ENCODE measurements at regions not wholly inside any gene's neighbourhood (a gene's known extent, or its start where the extent isn't known, plus 50 kb on each side); places are given as distances from the start of the nearest gene placed in this dataset.
A peak's percentile ranks its signal among the peaks of the same experiment; 100 is the strongest.
"Not testable (repeated sequence)": the region's sequence is repeated elsewhere in the genome, so short reads cannot be mapped to it uniquely, and the experiment has no call there.

DNA sequence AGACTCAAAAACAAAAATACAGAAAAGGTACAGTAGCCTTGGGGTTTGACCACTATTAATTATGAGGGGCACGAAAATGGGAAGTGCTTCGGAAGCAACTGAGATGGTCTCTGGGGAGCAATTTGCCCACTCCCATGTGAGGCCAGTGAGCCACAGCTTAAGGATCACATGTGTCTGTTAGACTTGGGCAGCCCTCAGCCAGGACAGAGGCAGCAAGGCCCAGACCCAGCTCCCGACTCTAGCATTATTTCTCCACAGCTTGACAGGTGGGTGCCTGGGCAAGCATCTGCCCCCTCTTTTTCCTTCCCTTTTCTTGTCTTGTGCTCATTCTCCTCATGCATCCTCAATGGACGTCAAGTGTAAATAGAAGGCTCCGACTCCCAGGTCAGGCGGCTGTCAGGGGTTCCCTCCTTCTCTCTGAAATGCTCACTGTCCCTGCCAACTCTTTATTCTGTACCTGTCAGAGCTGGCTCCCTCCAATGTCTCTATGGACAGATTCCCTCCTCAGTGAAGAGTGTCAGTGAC is 137.0 kb upstream of the RCN1 start:
- Mint-ChIP-seq H3K27ac (no peak overlapping the region), H3K4me1 (peaks cover 7% of the 10 kb centered on the region), H3K36me3 (no peaks in the 10 kb centered on the region), H3K4me3 (no peak overlapping the region), H3K9me3 (no peaks in the 10 kb centered on the region)
- ATAC-seq, result no peak
- DNase-seq (ENCODE audit: low spot score in 2 of 2), result no peak

DNA sequence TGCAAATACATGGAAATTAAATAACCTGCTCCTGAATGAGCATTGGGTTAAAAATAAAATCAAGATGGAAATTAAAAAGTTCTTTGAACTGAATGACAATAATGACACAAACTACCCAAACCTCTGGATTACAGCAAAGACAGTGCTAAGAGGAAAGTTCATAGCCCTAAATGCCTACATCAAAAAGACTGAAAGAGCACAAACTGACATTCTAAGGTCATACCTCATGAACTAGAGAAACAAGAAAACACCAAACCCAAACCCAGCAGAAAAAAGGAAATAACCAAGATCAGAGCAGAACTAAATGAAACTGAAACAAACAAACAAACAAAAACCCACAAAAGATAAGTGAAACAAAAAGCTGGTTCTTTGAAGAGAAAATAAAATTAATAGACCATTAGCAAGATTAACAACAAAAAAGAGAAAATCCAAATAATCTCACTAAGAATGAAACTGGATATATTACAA is 138.6 kb upstream of the PAX6 start:
- peak overlapping the region; percentile 5 for H3K27ac Mint-ChIP-seq
- DNase-seq (ENCODE audit: low spot score in 2 of 2); H3K9me3 Mint-ChIP-seq; H3K4me3 Mint-ChIP-seq; ATAC-seq; H3K36me3 Mint-ChIP-seq; H3K4me1 Mint-ChIP-seq: not testable (repeated sequence)

DNA sequence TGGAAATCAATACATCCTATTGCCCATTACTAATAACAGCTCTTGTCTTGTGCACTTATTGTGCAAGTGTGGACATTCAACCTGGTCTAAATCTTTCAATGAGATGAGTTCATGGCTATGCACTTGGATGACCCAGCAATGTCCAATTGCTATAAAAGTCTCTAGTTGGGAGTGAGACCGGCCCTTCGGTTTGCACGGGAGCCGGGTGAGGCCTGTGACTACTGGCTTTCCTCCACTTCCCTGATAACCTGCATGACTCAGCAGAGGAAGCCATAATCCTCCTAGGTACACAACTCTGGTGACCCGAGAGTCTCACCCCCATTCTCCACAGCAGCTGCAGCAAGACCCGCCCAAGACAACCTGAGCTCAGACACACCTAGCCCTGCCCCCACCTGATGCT is 135.9 kb upstream of the PAX6 start:
- no peak overlapping the region for H3K4me3 Mint-ChIP-seq
- ATAC-seq, result no peak
- H3K36me3 Mint-ChIP-seq, result no peaks in the 10 kb centered on the region
- DNase-seq (ENCODE audit: low spot score in 2 of 2), result no peak
- no peaks in the 10 kb centered on the region for H3K9me3 Mint-ChIP-seq
- H3K4me1 Mint-ChIP-seq, result peaks cover 7% of the 10 kb centered on the region
- no peak overlapping the region for H3K27ac Mint-ChIP-seq

DNA sequence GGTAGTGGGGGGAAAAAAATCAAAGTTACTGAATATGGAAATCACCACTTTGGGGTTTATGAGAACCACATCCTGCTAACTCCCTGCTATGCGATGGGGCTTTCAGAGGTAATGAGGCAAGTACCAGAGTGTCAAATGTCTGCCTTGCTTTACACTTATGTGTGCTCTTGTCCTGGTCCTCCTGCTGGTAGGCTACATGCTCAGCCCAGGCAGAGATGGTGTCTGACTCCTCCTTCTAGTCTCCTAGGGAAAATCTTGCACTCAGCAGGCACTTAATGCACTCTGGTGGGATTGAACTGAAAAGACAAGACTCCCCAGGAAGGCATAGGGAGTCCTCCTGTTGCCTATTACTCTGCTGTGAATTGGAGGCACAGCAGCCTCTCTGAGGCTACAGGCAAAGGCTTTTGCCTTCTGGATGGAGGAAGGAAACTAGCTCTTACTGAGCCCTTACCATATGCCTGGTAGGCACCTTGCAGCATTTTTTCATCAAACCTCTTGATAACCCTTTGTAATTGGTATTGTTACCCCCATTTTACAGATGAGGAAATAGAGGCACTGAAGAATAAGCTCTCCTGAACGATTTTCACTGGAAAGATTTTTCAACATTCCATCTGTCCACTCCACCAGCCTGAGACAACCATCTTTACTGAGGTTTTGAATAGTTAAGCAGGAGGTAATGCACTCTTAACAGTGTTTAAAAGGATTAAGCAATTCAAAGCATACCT is 132.1 kb upstream of the PAX6 start:
- DNase-seq (ENCODE audit: low spot score in 2 of 2) (no peak), ATAC-seq (peak; percentile 51)
- Mint-ChIP-seq H3K36me3 (no peaks in the 10 kb centered on the region), H3K27ac (no peak overlapping the region), H3K9me3 (no peaks in the 10 kb centered on the region), H3K4me3 (no peak overlapping the region), H3K4me1 (no peaks in the 10 kb centered on the region)

DNA sequence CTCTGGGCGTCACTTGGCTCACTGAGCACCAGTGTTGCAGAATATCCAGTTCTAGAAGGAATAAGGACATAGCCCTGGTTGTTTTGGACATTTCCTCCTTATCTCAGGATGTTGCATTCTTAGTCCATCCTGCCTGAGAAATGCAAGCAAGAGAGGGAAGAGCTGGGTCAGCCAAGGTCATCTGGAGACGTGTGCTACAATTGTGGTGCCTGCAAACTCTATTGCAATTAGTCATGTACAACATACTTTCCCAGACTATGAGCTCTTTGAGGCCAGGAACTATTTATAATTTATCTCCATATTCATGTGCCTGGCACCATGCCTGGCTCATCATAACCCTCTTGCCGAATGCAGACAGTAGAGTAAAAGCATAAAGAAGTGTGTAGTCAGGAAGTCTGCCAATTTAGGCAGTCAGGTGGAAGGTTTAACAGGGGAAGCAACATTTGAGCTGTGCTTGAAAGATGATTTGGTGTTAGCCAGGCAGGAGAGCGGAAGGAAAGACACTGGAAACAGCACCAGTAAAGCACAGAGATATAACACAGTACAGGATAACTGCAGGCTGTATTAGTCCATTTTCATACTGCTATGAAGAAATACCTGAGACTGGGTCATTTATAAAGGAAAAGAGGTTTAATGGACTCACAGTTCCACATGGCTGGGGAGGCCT is 129.4 kb upstream of the PAX6 start:
- ATAC-seq (no peak), DNase-seq (ENCODE audit: low spot score in 2 of 2) (no peak)
- Mint-ChIP-seq H3K36me3 (no peaks in the 10 kb centered on the region), H3K27ac (no peak overlapping the region), H3K4me3 (no peak overlapping the region), H3K9me3 (no peaks in the 10 kb centered on the region), H3K4me1 (no peaks in the 10 kb centered on the region)

DNA sequence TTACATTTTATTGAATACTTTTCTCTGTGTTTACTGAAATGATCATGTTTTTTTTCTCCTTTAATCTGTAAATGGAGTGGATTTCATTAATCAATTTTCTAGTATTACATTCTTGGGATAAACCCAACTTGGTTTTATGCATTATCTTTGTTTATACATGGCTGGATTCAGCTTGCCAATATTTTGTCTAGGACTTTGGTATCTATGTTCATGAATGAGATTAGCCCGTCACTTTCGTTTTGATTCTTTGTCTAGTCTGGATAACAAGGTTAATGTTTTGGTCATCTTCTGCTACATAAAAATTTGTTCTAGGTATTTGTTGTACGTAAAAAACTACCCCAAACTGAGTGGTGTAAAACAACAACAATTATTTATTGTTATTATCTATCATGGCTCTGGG is 127.9 kb upstream of the PAX6 start:
- DNase-seq (ENCODE audit: low spot score in 2 of 2) (no peak), ATAC-seq (no peak)
- H3K9me3 Mint-ChIP-seq, result no peaks in the 10 kb centered on the region
- no peak overlapping the region for H3K27ac Mint-ChIP-seq
- H3K4me3 Mint-ChIP-seq, result no peak overlapping the region
- H3K4me1 Mint-ChIP-seq, result no peaks in the 10 kb centered on the region
- no peaks in the 10 kb centered on the region for H3K36me3 Mint-ChIP-seq

DNA sequence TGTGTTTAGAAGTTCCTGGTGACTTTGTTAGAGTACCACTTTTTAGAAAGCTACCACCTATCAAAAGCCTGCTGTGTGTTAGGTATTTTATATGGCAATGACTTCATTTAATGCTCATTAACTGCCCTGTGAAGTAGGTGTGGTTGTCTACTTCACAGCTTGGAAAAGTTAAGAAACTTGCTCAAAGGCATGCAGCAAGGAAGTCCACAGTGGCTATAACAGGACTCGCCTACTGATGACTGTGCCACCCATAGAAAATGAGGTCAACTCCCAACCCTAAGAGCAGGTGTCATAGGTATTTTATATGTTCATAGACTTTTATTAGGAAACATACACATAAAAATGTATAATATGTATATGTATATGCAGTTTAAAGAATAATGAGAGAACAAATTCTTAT is 125.2 kb upstream of the PAX6 start:
- Mint-ChIP-seq H3K9me3 (no peaks in the 10 kb centered on the region), H3K4me3 (no peak overlapping the region), H3K27ac (no peak overlapping the region), H3K4me1 (no peaks in the 10 kb centered on the region), H3K36me3 (no peaks in the 10 kb centered on the region)
- DNase-seq (ENCODE audit: low spot score in 2 of 2) (no peak), ATAC-seq (no peak)

DNA sequence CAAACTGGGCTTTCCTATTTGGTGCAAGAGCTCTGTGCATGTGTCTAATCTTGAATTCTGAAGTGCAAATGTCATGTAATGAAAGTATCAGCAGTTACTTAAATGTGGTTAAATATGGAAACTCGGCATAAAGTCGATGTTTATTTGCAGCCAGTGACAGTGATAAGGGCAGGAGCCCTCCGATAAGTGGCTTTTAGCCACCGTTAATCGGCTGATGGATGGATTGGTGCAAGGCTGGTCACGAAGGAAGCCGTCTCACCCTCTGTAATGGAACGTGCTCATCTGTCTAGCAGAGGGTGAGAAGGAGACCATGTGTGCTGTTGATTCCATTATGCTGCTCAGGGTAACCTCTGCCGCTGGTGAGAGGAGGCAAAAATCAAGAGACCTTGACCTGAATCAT is 121.8 kb upstream of the PAX6 start:
- no peaks in the 10 kb centered on the region for H3K4me1 Mint-ChIP-seq
- ATAC-seq (no peak), DNase-seq (ENCODE audit: low spot score in 2 of 2) (no peak)
- no peak overlapping the region for H3K4me3 Mint-ChIP-seq
- H3K36me3 Mint-ChIP-seq, result no peaks in the 10 kb centered on the region
- H3K9me3 Mint-ChIP-seq, result no peaks in the 10 kb centered on the region
- H3K27ac Mint-ChIP-seq, result no peak overlapping the region

DNA sequence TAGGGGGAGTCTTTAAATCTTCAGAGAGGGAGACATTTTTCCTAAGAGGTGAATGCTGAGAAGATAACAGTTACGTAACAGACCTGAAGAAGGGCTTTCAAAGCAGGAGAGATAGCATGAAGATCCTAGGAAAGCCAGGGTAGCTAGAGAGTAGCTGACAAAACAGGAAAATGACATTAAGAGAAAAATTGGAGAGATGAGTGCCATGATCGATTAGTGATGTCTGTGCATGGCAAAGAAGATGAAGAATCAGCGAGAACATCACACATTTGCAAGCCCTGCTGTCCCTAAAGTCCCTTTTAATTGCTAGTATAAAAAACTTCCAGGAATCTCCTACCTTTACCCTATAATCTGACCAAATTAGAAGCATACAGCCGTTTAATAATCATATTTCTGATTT is 116.9 kb upstream of the PAX6 start:
- H3K36me3 Mint-ChIP-seq, result no peaks in the 10 kb centered on the region
- H3K9me3 Mint-ChIP-seq, result no peaks in the 10 kb centered on the region
- DNase-seq (ENCODE audit: low spot score in 2 of 2) (no peak), ATAC-seq (no peak)
- H3K27ac Mint-ChIP-seq, result no peak overlapping the region
- no peaks in the 10 kb centered on the region for H3K4me1 Mint-ChIP-seq
- no peak overlapping the region for H3K4me3 Mint-ChIP-seq

DNA sequence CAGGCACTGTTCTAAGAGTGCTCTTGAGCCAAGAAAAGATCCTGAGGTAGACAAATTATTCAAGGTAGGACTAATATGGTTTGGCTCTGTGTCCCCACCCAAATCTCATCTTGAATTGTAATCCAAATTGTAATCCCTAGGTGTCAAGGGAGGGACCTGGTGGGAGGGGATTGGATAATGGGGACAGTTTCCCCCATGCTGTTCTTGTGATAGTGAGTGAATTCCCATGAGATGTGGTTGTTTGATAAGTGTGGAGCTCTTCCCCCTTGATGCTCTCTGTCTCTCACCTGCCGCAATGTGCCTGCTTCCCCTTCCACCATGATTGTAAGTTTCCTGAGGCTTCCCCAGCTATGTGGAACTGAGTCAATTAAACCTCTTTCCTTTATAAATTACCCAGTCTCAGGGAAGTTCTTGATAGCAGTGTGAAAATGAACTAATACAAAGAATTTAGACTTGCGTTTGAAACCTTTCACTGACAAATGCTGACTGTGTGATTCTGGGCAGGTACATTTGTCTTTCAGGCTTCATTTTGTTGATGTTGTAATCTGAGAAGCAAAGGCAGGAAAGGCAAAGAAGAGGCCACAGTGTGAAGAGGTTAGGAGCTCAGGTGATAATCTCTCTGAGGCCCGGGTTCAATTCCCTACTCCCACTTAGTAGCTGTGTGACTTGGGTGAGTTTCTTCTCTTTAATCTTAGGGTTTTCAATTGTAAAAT is 115.8 kb upstream of the PAX6 start:
- Mint-ChIP-seq H3K9me3 (no peaks in the 10 kb centered on the region), H3K4me3 (no peak overlapping the region), H3K36me3 (no peaks in the 10 kb centered on the region), H3K27ac (no peak overlapping the region), H3K4me1 (no peaks in the 10 kb centered on the region)
- DNase-seq (ENCODE audit: low spot score in 2 of 2) (no peak), ATAC-seq (no peak)

DNA sequence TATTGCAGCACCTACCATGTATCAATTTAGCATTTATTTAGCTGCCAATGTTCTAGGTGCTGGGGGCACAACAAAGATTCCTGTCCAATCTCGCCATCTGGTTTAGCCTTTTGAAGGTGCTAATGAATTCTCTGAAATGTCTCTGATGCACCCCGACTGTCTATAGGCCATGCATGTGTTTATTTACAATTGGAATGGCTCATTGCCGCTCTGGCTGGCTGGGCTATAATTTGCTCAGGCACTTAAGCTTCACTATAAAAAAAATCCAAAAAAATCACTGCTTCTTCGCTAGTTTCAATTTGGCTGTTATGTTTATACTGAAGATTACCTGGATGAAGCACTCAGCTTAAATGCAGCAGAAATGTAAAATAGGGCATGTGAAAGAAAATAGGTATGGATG is 115.0 kb upstream of the PAX6 start:
- Mint-ChIP-seq H3K36me3 (no peaks in the 10 kb centered on the region), H3K9me3 (no peaks in the 10 kb centered on the region), H3K4me3 (no peak overlapping the region), H3K27ac (no peak overlapping the region), H3K4me1 (no peaks in the 10 kb centered on the region)
- ATAC-seq (no peak), DNase-seq (ENCODE audit: low spot score in 2 of 2) (no peak)

DNA sequence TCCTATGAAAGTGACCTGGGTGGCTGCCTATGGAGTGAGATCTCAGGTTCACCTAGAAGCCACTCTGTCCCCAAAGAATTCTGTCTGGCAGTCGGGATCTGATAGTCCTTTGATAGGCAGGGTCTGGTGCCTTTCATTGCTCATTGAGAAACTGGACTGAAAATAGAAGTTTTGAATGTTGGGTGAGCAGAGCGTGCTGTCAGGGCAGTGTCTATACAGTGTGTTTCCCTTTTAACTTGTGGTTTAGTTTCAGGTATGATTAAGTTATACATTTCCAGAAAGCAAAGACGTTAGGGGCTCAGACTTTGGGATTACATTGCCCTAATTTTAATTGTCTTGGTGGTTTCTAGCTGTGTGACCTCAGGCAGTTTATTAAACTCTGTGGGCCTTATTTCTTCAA is 111.3 kb upstream of the PAX6 start:
- H3K27ac Mint-ChIP-seq, result no peak overlapping the region
- H3K9me3 Mint-ChIP-seq, result no peaks in the 10 kb centered on the region

DNA sequence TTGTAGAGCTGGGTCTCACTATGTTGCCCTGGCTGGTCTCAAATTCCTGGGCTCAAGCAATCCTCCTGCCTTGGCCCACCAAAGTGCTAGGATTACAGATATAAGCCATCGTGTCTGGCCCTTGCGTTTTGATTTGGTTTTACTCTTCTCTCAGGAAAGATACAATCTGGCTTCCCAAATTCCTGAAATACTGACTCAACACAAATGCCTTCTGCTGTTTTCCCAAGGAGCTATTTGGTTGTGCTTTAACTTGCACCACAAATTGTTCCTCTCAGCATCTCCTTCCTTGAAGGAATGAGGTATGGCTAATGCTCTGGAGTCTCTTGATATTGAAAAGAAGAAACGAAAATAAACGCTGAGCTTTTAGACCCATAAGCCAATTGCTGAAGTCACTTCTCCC is 110.0 kb upstream of the PAX6 start:
- no peaks in the 10 kb centered on the region for H3K9me3 Mint-ChIP-seq
- H3K27ac Mint-ChIP-seq, result no peak overlapping the region
- no peaks in the 10 kb centered on the region for H3K36me3 Mint-ChIP-seq
- no peak overlapping the region for H3K4me3 Mint-ChIP-seq
- DNase-seq (ENCODE audit: low spot score in 2 of 2) (no peak), ATAC-seq (no peak)
- H3K4me1 Mint-ChIP-seq, result no peaks in the 10 kb centered on the region

More for the DNA sequence above, 111.3 kb upstream of the PAX6 start:
- no peaks in the 10 kb centered on the region for H3K36me3 Mint-ChIP-seq
- H3K4me3 Mint-ChIP-seq, result no peak overlapping the region
- no peak for ATAC-seq
- H3K4me1 Mint-ChIP-seq, result no peaks in the 10 kb centered on the region
- DNase-seq (ENCODE audit: low spot score in 2 of 2), result no peak

DNA sequence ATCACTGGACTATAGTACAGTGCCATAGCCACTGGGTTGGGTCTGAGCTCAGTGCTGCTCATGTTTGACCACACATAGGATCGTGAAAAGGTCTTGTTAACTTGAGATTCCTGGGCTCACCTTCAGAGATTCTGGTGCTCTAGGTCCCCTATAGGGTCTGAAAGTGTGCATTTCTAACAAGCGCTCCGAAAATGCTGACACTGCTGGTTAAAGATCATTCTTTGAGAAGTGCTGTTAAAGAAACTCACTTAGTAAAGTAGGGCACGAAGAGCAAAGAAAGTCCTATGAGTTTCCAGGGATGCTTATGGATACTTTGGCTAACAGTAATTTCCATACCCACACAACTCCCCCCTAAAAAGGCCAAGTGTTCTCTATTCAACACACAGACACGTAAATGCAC is 108.1 kb upstream of the PAX6 start:
- H3K4me1 Mint-ChIP-seq, result no peaks in the 10 kb centered on the region
- H3K9me3 Mint-ChIP-seq, result no peaks in the 10 kb centered on the region
- H3K36me3 Mint-ChIP-seq, result no peaks in the 10 kb centered on the region
- ATAC-seq, result no peak
- DNase-seq (ENCODE audit: low spot score in 2 of 2), result no peak
- H3K4me3 Mint-ChIP-seq, result no peak overlapping the region
- no peak overlapping the region for H3K27ac Mint-ChIP-seq

DNA sequence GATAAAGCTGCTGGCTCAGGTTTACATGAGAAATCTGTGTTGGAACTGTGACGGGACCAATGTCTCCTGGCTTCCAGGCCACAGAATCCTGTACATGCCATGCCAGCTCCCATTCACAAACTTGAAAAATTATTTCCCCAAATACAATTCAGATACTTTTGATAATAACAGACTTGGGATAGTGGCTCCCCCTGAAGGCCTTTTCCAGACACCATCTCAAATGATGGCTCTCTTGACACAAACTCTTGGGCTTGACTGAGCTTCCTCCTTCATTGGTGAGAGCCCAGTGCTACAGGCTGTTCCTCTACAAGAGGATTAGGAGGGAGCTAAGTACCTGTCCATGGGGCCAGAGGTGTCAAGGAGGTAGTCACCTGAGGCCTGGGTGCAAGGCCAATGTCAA is 104.7 kb upstream of the PAX6 start:
- Mint-ChIP-seq H3K4me3 (no peak overlapping the region), H3K27ac (no peak overlapping the region), H3K9me3 (peaks cover 3% of the 10 kb centered on the region), H3K4me1 (no peaks in the 10 kb centered on the region), H3K36me3 (no peaks in the 10 kb centered on the region)
- no peak for ATAC-seq
- DNase-seq (ENCODE audit: low spot score in 2 of 2), result no peak

DNA sequence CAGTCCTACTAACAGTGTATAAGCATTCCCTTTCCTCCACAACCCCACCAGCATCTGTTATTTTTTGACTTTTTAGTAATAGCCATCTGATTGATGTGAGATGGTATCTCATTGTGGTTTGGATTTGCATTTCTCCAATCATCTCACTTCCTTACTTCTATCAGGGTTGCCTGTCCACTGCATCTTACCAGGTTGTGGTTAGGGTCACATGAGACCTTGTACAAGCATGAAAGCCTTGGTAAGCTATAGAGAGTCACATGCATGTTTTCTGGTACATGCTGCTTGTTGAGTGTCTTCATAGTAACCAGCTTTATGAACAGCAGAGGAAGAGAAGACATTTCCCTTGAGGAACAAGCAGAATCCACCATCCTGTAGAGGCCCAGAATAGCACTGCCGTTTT is 102.9 kb upstream of the PAX6 start:
- no peak overlapping the region for H3K4me3 Mint-ChIP-seq
- peaks cover 3% of the 10 kb centered on the region for H3K9me3 Mint-ChIP-seq
- DNase-seq (ENCODE audit: low spot score in 2 of 2), result no peak
- ATAC-seq, result no peak
- H3K4me1 Mint-ChIP-seq, result no peaks in the 10 kb centered on the region
- H3K36me3 Mint-ChIP-seq, result no peaks in the 10 kb centered on the region
- H3K27ac Mint-ChIP-seq, result no peak overlapping the region
